ENCODE measurements at regions not wholly inside any gene's neighbourhood (a gene's known extent, or its start where the extent isn't known, plus 50 kb on each side); places are given as distances from the start of the nearest gene placed in this dataset.

- H3K4me3 ChIP-seq (replicated peaks; ENCODE audit: low read depth, low read length) = no peak overlapping the region
- no peak for TF ChIP-seq CTCF (IDR thresholded peaks at IDR 0.05; ENCODE audit: low read depth, low read length, missing control alignments)
- no peak for DNase-seq (ENCODE audit: extremely low read depth, low read depth)
Observed at GRCh38 chr5:17907094-17907493, 272.8 kb downstream of the TAF11L14 start.

- TF ChIP-seq CTCF (IDR thresholded peaks at IDR 0.05; ENCODE audit: low read depth, low read length, missing control alignments) = no peak
- DNase-seq (ENCODE audit: extremely low read depth, low read depth) = no peak
- H3K4me3 ChIP-seq (replicated peaks; ENCODE audit: low read depth, low read length) = no peak overlapping the region
Observed at GRCh38 chr5:17910318-17910717, 276.1 kb downstream of the TAF11L14 start.

- no peak for DNase-seq (ENCODE audit: extremely low read depth, low read depth)
- TF ChIP-seq CTCF (IDR thresholded peaks at IDR 0.05; ENCODE audit: low read depth, low read length, missing control alignments) = no peak
Observed at GRCh38 chr5:17912794-17913193, 278.5 kb downstream of the TAF11L14 start.

GRCh38 chr5:17916446-17916845 lies 282.2 kb downstream of the TAF11L14 start:
- no peak for TF ChIP-seq CTCF (IDR thresholded peaks at IDR 0.05; ENCODE audit: low read depth, low read length, missing control alignments)
- DNase-seq (ENCODE audit: extremely low read depth, low read depth) = no peak

More at GRCh38 chr5:17912794-17913193, 278.5 kb downstream of the TAF11L14 start:
- no peak overlapping the region for H3K4me3 ChIP-seq (replicated peaks; ENCODE audit: low read depth, low read length)

GRCh38 chr5:17917465-17917864 lies 283.2 kb downstream of the TAF11L14 start:
- H3K4me3 ChIP-seq (replicated peaks; ENCODE audit: low read depth, low read length) = no peak overlapping the region
- TF ChIP-seq CTCF (IDR thresholded peaks at IDR 0.05; ENCODE audit: low read depth, low read length, missing control alignments) = no peak
- no peak for DNase-seq (ENCODE audit: extremely low read depth, low read depth)

More at GRCh38 chr5:17916446-17916845, 282.2 kb downstream of the TAF11L14 start:
- H3K4me3 ChIP-seq (replicated peaks; ENCODE audit: low read depth, low read length) = no peak overlapping the region

GRCh38 chr5:17918373-17919104 lies 284.3 kb downstream of the TAF11L14 start:
- DNase-seq (ENCODE audit: extremely low read depth, low read depth) = no peak
- no peak overlapping the region for H3K4me3 ChIP-seq (replicated peaks; ENCODE audit: low read depth, low read length)
- no peak for TF ChIP-seq CTCF (IDR thresholded peaks at IDR 0.05; ENCODE audit: low read depth, low read length, missing control alignments)

- TF ChIP-seq CTCF (IDR thresholded peaks at IDR 0.05; ENCODE audit: low read depth, low read length, missing control alignments) = no peak
- H3K4me3 ChIP-seq (replicated peaks; ENCODE audit: low read depth, low read length) = no peak overlapping the region
- no peak for DNase-seq (ENCODE audit: extremely low read depth, low read depth)
Observed at GRCh38 chr5:17925276-17925675, 291.0 kb downstream of the TAF11L14 start.

All from HFF-Myc (cell line).